ENCODE measurements at regions not wholly inside any gene's neighbourhood (a gene's known extent, or its start where the extent isn't known, plus 50 kb on each side); places are given as distances from the start of the nearest gene placed in this dataset.

DNA sequence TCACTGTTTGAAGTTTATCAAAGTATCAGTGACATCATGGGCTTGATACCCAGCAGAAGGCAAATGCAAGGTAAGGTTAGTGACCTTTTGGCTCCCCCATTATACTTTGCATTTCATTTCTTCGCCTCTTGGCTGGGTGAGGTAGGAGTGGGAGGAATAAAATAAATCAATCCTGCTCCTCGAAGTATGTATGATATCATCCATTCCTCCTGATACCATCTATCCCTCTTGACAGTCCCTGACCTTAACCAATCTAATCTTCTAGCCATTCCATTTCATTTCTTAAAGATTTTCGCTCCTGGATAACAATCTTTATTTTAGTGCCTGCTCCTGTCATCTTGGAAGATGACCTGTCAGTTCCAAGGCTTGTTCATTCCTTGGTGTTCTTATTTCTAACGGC lies 1083.3 kb downstream of the NXPH1 start:
- CTCF ChIA-PET, result no interaction called here
- Histone ChIP-seq H3K36me3 (ENCODE audit: control insufficient read depth, insufficient read depth, low read length) (no peaks in the 10 kb centered on the region), H4K8ac (ENCODE audit: low read depth in 2 of 2, low read length in 2 of 2) (no peak overlapping the region), H2BK15ac (ENCODE audit: low read depth, low read length) (no peak overlapping the region), H3K18ac (ENCODE audit: low read depth, low read length) (no peak overlapping the region), H2AFZ (replicated peaks; ENCODE audit: low read length, poor library complexity) (no peak overlapping the region), H2BK20ac (ENCODE audit: low read depth, low read length) (no peak overlapping the region), H4K91ac (ENCODE audit: insufficient read depth, low read depth, low read length) (no peak overlapping the region), H3K23ac (ENCODE audit: low read depth, low read length) (no peak overlapping the region), H2BK5ac (ENCODE audit: low read depth, low read length, poor library complexity, severe bottlenecking) (no peak overlapping the region), H2AK5ac (ENCODE audit: low read depth, low read length) (no peak overlapping the region), H3K4me3 (ENCODE audit: insufficient read depth, low read depth, low read length) (no peak overlapping the region), H4K20me1 (ENCODE audit: insufficient read depth, low read length) (no peaks in the 10 kb centered on the region), H3K27me3 (ENCODE audit: control insufficient read depth, insufficient read depth, low read length) (no peaks in the 10 kb centered on the region), H3K56ac (ENCODE audit: extremely low read depth, insufficient read depth, low read length) (no peak overlapping the region), H2AK9ac (replicated peaks; ENCODE audit: low read depth, low read length, poor library complexity) (no peak overlapping the region), H2BK120ac (ENCODE audit: low read depth, low read length) (no peak overlapping the region), H3K9me1 (ENCODE audit: insufficient read depth, low read length) (no peaks in the 10 kb centered on the region), H3K79me1 (ENCODE audit: low read depth in 1 of 2, low read length in 2 of 2) (no peaks in the 10 kb centered on the region), H3K14ac (replicated peaks; ENCODE audit: low read depth, low read length) (no peak overlapping the region), H3K9ac (ENCODE audit: low read depth, low read length) (no peak overlapping the region), H3K4me2 (ENCODE audit: low read depth, low read length) (no peak overlapping the region), H3K4me1 (ENCODE audit: control insufficient read depth, insufficient read depth, low read length) (no peaks in the 10 kb centered on the region), H3K27ac (ENCODE audit: insufficient read depth, low read length) (no peak overlapping the region), H4K5ac (ENCODE audit: low read depth, low read length) (no peak overlapping the region), H3K4ac (ENCODE audit: low read depth, low read length) (no peak overlapping the region), H3K9me3 (ENCODE audit: control insufficient read depth, insufficient read depth, low read length) (no peaks in the 10 kb centered on the region)
- dilution Hi-C loops (cut with HindIII; ENCODE audit: low sequenced_read_pairs, unreplicated experiment) (no loop called here), intact Hi-C loops (cut with micrococcal nuclease) (no loop called here), in situ Hi-C loops (cut with MboI; ENCODE audit: low sequenced_read_pairs) (no loop called here)
- no CpG with 5 or more reads among the region's 4 CpGs for WGBS, 2 experiments (ENCODE audit: extremely low coverage in 2 of 2, insufficient read length in 1 of 2)
- no peak for ATAC-seq (ENCODE audit: low read depth)
- POLR2A ChIA-PET (ENCODE audit: unreplicated experiment), result no interaction called here
- BruUV-seq (replicated peaks), result no TSS peak
- TF ChIP-seq CTCF (conservative IDR thresholded peaks at IDR 0.05; ENCODE audit: low read depth, low read length), result no peak
- no peak for TF ChIP-seq FOS (IDR thresholded peaks at IDR 0.05; ENCODE audit: low read depth, low read length)
- no peak for TF ChIP-seq MXI1 (IDR thresholded peaks at IDR 0.05; ENCODE audit: borderline replicate concordance, low read depth, low read length)
- TF ChIP-seq BHLHE40 (IDR thresholded peaks at IDR 0.05; ENCODE audit: low read depth, low read length), result no peak
- no peak for TF ChIP-seq MAZ (IDR thresholded peaks at IDR 0.05; ENCODE audit: borderline replicate concordance, low read depth, low read length)
- TF ChIP-seq POLR2A (IDR thresholded peaks at IDR 0.05; ENCODE audit: low read depth, low read length), result no peak
- no peak for TF ChIP-seq RCOR1 (IDR thresholded peaks at IDR 0.05; ENCODE audit: insufficient replicate concordance, low read length)
- no peak for DNase-seq

Data from IMR-90 (cell line).